ENCODE measurements at regions not wholly inside any gene's neighbourhood (a gene's known extent, or its start where the extent isn't known, plus 50 kb on each side); places are given as distances from the start of the nearest gene placed in this dataset.

DNA sequence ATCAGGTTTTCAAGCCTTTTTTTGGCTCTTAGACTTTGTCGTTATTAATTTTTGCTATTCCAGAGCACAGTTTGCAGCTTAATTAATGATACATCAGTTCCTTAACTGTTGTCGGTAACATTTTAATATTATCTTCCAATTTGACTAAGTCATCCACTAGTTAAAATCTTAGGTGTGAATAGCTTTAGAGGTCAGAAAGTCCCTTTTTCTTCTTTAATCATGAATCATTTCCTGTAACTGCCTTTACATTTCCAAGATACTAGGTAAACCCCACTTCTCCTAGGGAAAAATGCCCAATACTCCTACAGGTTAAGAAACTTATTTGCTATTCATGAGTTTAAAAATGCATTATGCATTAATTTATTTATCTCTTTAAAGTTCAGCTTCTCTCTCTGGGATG is 260.9 kb upstream of the CFAP20DC start:
- Mint-ChIP-seq H3K36me3 (ENCODE audit: insufficient read depth, unreplicated experiment) (no peaks in the 10 kb centered on the region), H3K27ac (ENCODE audit: unreplicated experiment) (no peak overlapping the region), H3K4me1 (ENCODE audit: low read depth, unreplicated experiment) (no peaks in the 10 kb centered on the region), H3K9me3 (ENCODE audit: low read depth, unreplicated experiment) (peaks cover 2% of the 10 kb centered on the region), H3K4me3 (ENCODE audit: low read depth, unreplicated experiment) (no peak overlapping the region), H3K27me3 (ENCODE audit: unreplicated experiment) (peaks cover 8% of the 10 kb centered on the region)
- intact Hi-C loops (cut with micrococcal nuclease; ENCODE audit: unreplicated experiment): no loop called here
- DNase-seq: no peak
- CTCF ChIA-PET: no interaction called here
- BruUV-seq (replicated peaks): no TSS peak
- TF ChIP-seq, protein P1, sequence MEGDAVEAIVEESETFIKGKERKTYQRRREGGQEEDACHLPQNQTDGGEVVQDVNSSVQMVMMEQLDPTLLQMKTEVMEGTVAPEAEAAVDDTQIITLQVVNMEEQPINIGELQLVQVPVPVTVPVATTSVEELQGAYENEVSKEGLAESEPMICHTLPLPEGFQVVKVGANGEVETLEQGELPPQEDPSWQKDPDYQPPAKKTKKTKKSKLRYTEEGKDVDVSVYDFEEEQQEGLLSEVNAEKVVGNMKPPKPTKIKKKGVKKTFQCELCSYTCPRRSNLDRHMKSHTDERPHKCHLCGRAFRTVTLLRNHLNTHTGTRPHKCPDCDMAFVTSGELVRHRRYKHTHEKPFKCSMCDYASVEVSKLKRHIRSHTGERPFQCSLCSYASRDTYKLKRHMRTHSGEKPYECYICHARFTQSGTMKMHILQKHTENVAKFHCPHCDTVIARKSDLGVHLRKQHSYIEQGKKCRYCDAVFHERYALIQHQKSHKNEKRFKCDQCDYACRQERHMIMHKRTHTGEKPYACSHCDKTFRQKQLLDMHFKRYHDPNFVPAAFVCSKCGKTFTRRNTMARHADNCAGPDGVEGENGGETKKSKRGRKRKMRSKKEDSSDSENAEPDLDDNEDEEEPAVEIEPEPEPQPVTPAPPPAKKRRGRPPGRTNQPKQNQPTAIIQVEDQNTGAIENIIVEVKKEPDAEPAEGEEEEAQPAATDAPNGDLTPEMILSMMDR (IDR thresholded peaks at IDR 0.05; ENCODE audit: unreplicated experiment): no peak

DNA sequence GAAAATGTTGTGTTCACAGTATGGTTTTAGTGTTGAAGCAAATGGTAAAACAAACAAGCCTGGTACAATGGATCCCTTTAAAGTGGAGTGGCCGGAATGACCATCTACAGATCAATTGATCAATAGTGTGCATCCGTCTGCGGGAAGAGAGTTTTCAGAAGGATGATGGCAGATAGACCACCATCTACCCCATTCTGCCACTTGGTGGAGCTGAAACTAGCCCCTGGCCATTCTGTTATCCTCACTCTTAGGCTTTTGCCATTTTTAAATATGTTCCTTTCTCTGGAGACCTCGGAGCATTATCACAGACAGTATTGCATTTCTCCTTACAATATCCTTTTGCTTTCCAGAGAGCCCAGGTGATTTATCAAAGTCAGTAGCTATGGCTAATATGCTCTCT is 258.9 kb upstream of the CFAP20DC start:
- CTCF ChIA-PET: interaction anchor here (0.6 kb wide), 1 partner anchor 270 kb away, joined by 3 read pairs; no protein-coding TSS in a partner anchor
- H3K4me1 Mint-ChIP-seq (ENCODE audit: low read depth, unreplicated experiment): no peaks in the 10 kb centered on the region
- no peak overlapping the region for H3K4me3 Mint-ChIP-seq (ENCODE audit: low read depth, unreplicated experiment)
- no peak overlapping the region for H3K27ac Mint-ChIP-seq (ENCODE audit: unreplicated experiment)
- H3K9me3 Mint-ChIP-seq (ENCODE audit: low read depth, unreplicated experiment): no peaks in the 10 kb centered on the region
- intact Hi-C loops (cut with micrococcal nuclease; ENCODE audit: unreplicated experiment): no loop called here
- BruUV-seq (replicated peaks): no TSS peak
- TF ChIP-seq, protein P1 (IDR thresholded peaks at IDR 0.05; ENCODE audit: unreplicated experiment): no peak
- no peak for DNase-seq
- H3K36me3 Mint-ChIP-seq (ENCODE audit: insufficient read depth, unreplicated experiment): no peaks in the 10 kb centered on the region
- peaks cover 15% of the 10 kb centered on the region for H3K27me3 Mint-ChIP-seq (ENCODE audit: unreplicated experiment)

DNA sequence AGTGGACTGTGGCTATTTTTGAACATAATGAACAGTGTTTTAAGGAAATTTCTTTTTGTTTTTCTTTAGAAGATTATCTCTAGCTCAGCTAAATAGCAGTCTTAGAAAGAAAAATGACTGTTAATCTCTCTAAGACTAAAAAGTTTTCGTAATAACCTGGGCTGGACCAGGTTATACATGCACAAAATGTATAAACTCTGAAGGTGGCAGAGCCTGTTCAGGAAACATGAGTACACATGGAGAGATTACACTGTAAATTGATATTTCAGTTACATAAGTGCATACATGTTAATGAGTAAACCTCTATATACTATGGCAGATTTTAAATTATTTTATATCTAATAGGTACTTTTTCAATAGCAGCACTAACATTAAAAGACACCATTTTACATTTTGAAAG is 258.2 kb upstream of the CFAP20DC start:
- Mint-ChIP-seq H3K4me3 (ENCODE audit: low read depth, unreplicated experiment) (no peak overlapping the region), H3K27ac (ENCODE audit: unreplicated experiment) (no peak overlapping the region), H3K27me3 (ENCODE audit: unreplicated experiment) (peaks cover 15% of the 10 kb centered on the region), H3K4me1 (ENCODE audit: low read depth, unreplicated experiment) (no peaks in the 10 kb centered on the region), H3K36me3 (ENCODE audit: insufficient read depth, unreplicated experiment) (no peaks in the 10 kb centered on the region), H3K9me3 (ENCODE audit: low read depth, unreplicated experiment) (no peaks in the 10 kb centered on the region)
- CTCF ChIA-PET: no interaction called here
- intact Hi-C loops (cut with micrococcal nuclease; ENCODE audit: unreplicated experiment): no loop called here
- DNase-seq: no peak
- TF ChIP-seq, protein P1 (IDR thresholded peaks at IDR 0.05; ENCODE audit: unreplicated experiment): no peak
- BruUV-seq (replicated peaks): no TSS peak

DNA sequence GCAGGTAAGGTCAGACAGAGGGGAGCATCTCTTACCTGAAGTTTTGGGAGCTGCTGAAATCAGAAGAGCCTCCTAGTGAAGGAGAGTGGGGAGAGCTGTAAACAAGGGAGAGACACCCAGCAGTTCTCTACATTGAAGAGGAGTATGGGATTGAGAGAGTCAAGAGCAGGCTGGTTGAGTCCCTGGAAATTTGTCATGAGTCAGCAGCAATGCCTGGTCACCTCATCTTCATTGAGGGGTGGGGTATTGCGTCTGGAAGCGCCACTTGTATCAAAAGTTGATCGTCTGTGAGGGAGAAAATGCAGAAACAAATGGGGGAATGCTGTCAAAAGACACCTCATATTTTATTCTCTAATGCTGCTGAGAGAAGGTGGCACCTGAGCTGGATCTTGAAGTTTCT is 256.6 kb upstream of the CFAP20DC start:
- TF ChIP-seq, protein P1 (IDR thresholded peaks at IDR 0.05; ENCODE audit: unreplicated experiment): no peak
- Mint-ChIP-seq H3K36me3 (ENCODE audit: insufficient read depth, unreplicated experiment) (no peaks in the 10 kb centered on the region), H3K27ac (ENCODE audit: unreplicated experiment) (no peak overlapping the region), H3K9me3 (ENCODE audit: low read depth, unreplicated experiment) (no peaks in the 10 kb centered on the region), H3K27me3 (ENCODE audit: unreplicated experiment) (peaks cover 15% of the 10 kb centered on the region), H3K4me1 (ENCODE audit: low read depth, unreplicated experiment) (no peaks in the 10 kb centered on the region), H3K4me3 (ENCODE audit: low read depth, unreplicated experiment) (no peak overlapping the region)
- no TSS peak for BruUV-seq (replicated peaks)
- CTCF ChIA-PET: interaction anchor here (0.8 kb wide), 1 partner anchor 37 kb away, joined by 3 read pairs; no protein-coding TSS in a partner anchor
- DNase-seq: no peak
- intact Hi-C loops (cut with micrococcal nuclease; ENCODE audit: unreplicated experiment): no loop called here

Measured in Calu3 (cell line).